AG09319 (cell line): ENCODE measurements at regions not wholly inside any gene's neighbourhood (a gene's known extent, or its start where the extent isn't known, plus 50 kb on each side); places are given as distances from the start of the nearest gene placed in this dataset.

Experiments used
- DNase-seq: peaks from one replicate; pipeline ENCODE4 v3.0.0-alpha.2; 2010; ENCODE audit warnings: low read depth; ENCODE audit errors: extremely low read depth
- CTCF ChIP-seq: IDR thresholded peaks from 2 replicates; pipeline ENCODE4 v1.5.1; 2011; ENCODE audit warnings: low read depth, mild to moderate bottlenecking, inconsistent platforms, low read length, moderate library complexity

- TF ChIP-seq CTCF: no peak
- DNase-seq: no peak
Measured at GRCh38 chr3:144112036-144112435, 140.4 kb downstream of the DIPK2A start.

GRCh38 chr3:144112437-144112836, 140.8 kb downstream of the DIPK2A start:
- DNase-seq: no peak
- TF ChIP-seq CTCF: no peak

- DNase-seq: no peak
- TF ChIP-seq CTCF: no peak
Measured at GRCh38 chr3:144114767-144115166, 143.1 kb downstream of the DIPK2A start.

GRCh38 chr3:144119633-144120032, 148.0 kb downstream of the DIPK2A start:
- TF ChIP-seq CTCF: no peak
- DNase-seq: no peak

GRCh38 chr3:144121661-144122060, 150.0 kb downstream of the DIPK2A start:
- DNase-seq: no peak
- no peak for TF ChIP-seq CTCF

- no peak for DNase-seq
- TF ChIP-seq CTCF: no peak
Measured at GRCh38 chr3:144127014-144127413, 155.4 kb downstream of the DIPK2A start.

- no peak for TF ChIP-seq CTCF
Measured at GRCh38 chr3:144127700-144128099, 156.1 kb downstream of the DIPK2A start.

More at GRCh38 chr3:144127700-144128099, 156.1 kb downstream of the DIPK2A start:
- DNase-seq: no peak
